Adipocyte (in vitro differentiated cells): ENCODE measurements at regions not wholly inside any gene's neighbourhood (a gene's known extent, or its start where the extent isn't known, plus 50 kb on each side); places are given as distances from the start of the nearest gene placed in this dataset.
A peak's percentile ranks its signal among the peaks of the same experiment; 100 is the strongest.
"Not testable (repeated sequence)": the region's sequence is repeated elsewhere in the genome, so short reads cannot be mapped to it uniquely, and the experiment has no call there.

Source experiments
- DNase-seq: peaks from one replicate; pipeline ENCODE4 v3.0.0-alpha.2; 2015; ENCODE audit warnings: low read depth
- H3K27me3 ChIP-seq: replicated peaks from 2 replicates; pipeline ENCODE4 v1.7.0; 2013; ENCODE audit warnings: mild to moderate bottlenecking, low read length, moderate library complexity; ENCODE audit not compliant: control insufficient read depth, insufficient read depth
- H3K36me3 ChIP-seq: 2 replicates; pipeline ENCODE4 v1.7.0; 2013; ENCODE audit warnings: low read length, mild to moderate bottlenecking, moderate library complexity; ENCODE audit not compliant: control insufficient read depth, insufficient read depth, severe bottlenecking
- H3K4me1 ChIP-seq: 2 replicates; pipeline ENCODE4 v1.7.0; 2013; ENCODE audit warnings: mild to moderate bottlenecking, low read length, moderate library complexity; ENCODE audit not compliant: control insufficient read depth, insufficient read depth
- H3K4me3 ChIP-seq: 2 replicates; pipeline ENCODE4 v1.7.0; 2013; ENCODE audit warnings: mild to moderate bottlenecking, low read length, moderate library complexity
- H3K9ac ChIP-seq: 2 replicates; pipeline ENCODE4 v1.7.0; 2013; ENCODE audit warnings: mild to moderate bottlenecking, low read length, moderate library complexity
- H3K9me3 ChIP-seq: 2 replicates; pipeline ENCODE4 v1.7.0; 2013; ENCODE audit warnings: mild to moderate bottlenecking, low read length, moderate library complexity; ENCODE audit not compliant: control insufficient read depth

- H3K36me3 ChIP-seq = no peaks in the 10 kb centered on the region
- no peaks in the 10 kb centered on the region for H3K9me3 ChIP-seq
- H3K9ac ChIP-seq = no peak overlapping the region
- DNase-seq = no peak
- H3K4me3 ChIP-seq = no peak overlapping the region
- no peaks in the 10 kb centered on the region for H3K4me1 ChIP-seq
- no peaks in the 10 kb centered on the region for H3K27me3 ChIP-seq
These were observed 159.9 kb upstream of the JUN start for GRCh38 chr1:58943776-58944175.

DNA sequence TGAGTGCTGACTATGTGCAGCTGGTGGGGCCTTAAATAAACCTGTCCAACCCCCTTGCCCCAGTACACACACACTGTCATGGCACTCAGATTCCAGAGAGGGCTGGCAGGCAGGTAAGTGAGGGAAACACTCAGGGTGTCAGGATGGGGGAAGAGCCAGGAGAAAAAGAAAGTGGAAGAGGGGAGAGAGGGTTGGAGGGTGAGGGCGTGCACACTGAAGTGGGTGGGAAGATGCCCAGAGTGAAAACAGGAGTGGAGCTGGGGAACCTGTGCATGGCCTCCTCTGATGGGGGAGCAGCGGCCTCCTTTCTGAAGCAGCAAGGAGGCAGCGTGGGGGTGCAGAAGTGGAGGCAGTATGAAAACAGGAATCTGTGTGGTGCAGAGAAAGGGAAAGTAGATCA lies 160.6 kb upstream of the JUN start:
- Histone ChIP-seq H3K9ac (no peak overlapping the region), H3K36me3 (no peaks in the 10 kb centered on the region), H3K27me3 (no peaks in the 10 kb centered on the region), H3K9me3 (no peaks in the 10 kb centered on the region), H3K4me1 (no peaks in the 10 kb centered on the region), H3K4me3 (no peak overlapping the region)
- no peak for DNase-seq

- no peak overlapping the region for H3K9ac ChIP-seq
- H3K9me3 ChIP-seq = no peaks in the 10 kb centered on the region
- no peak for DNase-seq
- H3K4me3 ChIP-seq = no peak overlapping the region
- H3K27me3 ChIP-seq = no peaks in the 10 kb centered on the region
- H3K36me3 ChIP-seq = no peaks in the 10 kb centered on the region
- H3K4me1 ChIP-seq = no peaks in the 10 kb centered on the region
These were observed 162.5 kb upstream of the JUN start for GRCh38 chr1:58946390-58946789.

DNA sequence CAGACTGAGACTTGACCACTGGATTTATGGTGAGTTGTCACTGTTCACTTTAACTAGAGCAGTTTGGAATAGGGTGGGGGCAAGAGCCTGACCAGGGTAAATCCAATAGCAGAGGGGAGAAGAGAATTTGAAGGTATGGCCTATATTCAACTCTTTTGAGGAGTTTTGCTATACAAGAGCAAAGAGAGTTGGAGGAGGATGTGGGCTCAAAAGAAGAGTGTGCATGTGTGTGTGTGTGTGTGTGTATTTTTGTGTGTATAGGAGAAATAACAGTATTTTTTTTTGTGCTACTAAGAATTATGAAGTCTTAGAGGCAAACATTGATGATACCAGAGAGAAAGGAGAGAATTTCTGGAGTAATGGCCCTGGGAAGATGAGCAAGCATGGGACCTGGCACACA lies 164.8 kb upstream of the JUN start:
- no peaks in the 10 kb centered on the region for H3K27me3 ChIP-seq
- no peak overlapping the region for H3K9ac ChIP-seq
- H3K9me3 ChIP-seq = no peaks in the 10 kb centered on the region
- H3K4me1 ChIP-seq = no peaks in the 10 kb centered on the region
- H3K36me3 ChIP-seq = no peaks in the 10 kb centered on the region
- no peak for DNase-seq
- no peak overlapping the region for H3K4me3 ChIP-seq

DNA sequence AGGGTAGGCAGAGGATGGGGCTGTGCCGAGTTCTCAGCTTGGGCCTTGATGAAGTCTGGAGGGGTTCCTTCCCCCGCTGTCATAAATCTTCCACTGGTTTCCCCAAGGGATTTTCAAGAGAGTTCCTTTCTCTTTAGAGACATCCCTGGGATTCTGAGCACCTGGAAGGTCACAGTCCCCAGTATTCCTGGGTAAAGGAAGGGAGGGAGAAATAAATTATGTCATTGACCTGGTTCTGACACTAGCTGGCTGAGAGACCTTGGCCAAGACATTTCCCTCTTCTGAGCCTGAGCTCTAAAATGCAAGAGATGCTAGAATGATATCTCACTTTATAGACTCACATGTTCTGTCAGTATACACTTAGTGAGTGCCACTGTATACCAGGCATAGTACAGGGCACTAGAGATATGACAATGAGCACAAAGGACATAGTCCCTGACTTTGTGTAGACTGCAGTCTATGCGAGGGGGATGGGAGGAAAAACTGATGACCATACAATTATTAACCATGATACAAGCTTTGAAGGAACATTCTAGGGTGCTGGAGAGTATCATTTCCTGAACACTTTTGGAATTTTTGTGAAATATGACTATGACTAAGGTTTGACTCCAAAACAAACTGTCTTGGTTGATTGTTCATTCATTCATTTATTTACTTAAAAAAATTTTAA lies 165.8 kb upstream of the JUN start:
- no peak overlapping the region for H3K4me3 ChIP-seq
- H3K4me1 ChIP-seq = no peaks in the 10 kb centered on the region
- H3K9me3 ChIP-seq = no peaks in the 10 kb centered on the region
- no peak for DNase-seq
- no peaks in the 10 kb centered on the region for H3K36me3 ChIP-seq
- no peaks in the 10 kb centered on the region for H3K27me3 ChIP-seq
- no peak overlapping the region for H3K9ac ChIP-seq

GRCh38 chr1:58950897-58951296 lies 167.1 kb upstream of the JUN start:
- H3K27me3 ChIP-seq = no peaks in the 10 kb centered on the region
- DNase-seq = no peak
- no peak overlapping the region for H3K4me3 ChIP-seq
- no peaks in the 10 kb centered on the region for H3K4me1 ChIP-seq
- no peaks in the 10 kb centered on the region for H3K36me3 ChIP-seq
- H3K9me3 ChIP-seq = no peaks in the 10 kb centered on the region
- no peak overlapping the region for H3K9ac ChIP-seq

GRCh38 chr1:58953951-58954350 lies 170.1 kb upstream of the JUN start:
- H3K27me3 ChIP-seq, DNase-seq, H3K9ac ChIP-seq, H3K36me3 ChIP-seq, H3K4me1 ChIP-seq, H3K4me3 ChIP-seq, H3K9me3 ChIP-seq: not testable (repeated sequence)

GRCh38 chr1:58963287-58963686 lies 179.4 kb upstream of the JUN start:
- not testable (repeated sequence) for H3K9ac ChIP-seq, H3K9me3 ChIP-seq, DNase-seq

GRCh38 chr1:58964428-58964827 lies 180.6 kb upstream of the JUN start:
- Histone ChIP-seq H3K9me3 (no peaks in the 10 kb centered on the region), H3K4me3 (no peak overlapping the region), H3K4me1 (peaks cover 21% of the 10 kb centered on the region), H3K9ac (no peak overlapping the region), H3K36me3 (no peaks in the 10 kb centered on the region), H3K27me3 (no peaks in the 10 kb centered on the region)
- DNase-seq = no peak

More at GRCh38 chr1:58963287-58963686, 179.4 kb upstream of the JUN start:
- not testable (repeated sequence) for H3K4me3 ChIP-seq, H3K27me3 ChIP-seq, H3K36me3 ChIP-seq
- peaks cover 15% of the 10 kb centered on the region for H3K4me1 ChIP-seq

GRCh38 chr1:58964880-58965279 lies 181.0 kb upstream of the JUN start:
- peak; percentile 65 for DNase-seq
- Histone ChIP-seq H3K4me3 (no peak overlapping the region), H3K27me3 (no peaks in the 10 kb centered on the region), H3K9me3 (no peaks in the 10 kb centered on the region), H3K4me1 (peaks cover 21% of the 10 kb centered on the region), H3K36me3 (no peaks in the 10 kb centered on the region), H3K9ac (no peak overlapping the region)

- Histone ChIP-seq H3K36me3 (no peaks in the 10 kb centered on the region), H3K27me3 (no peaks in the 10 kb centered on the region), H3K4me1 (peaks cover 22% of the 10 kb centered on the region), H3K9ac (no peak overlapping the region), H3K4me3 (no peak overlapping the region), H3K9me3 (no peaks in the 10 kb centered on the region)
- no peak for DNase-seq
These were observed 182.5 kb upstream of the JUN start for GRCh38 chr1:58966103-58966916.
